ENCODE measurements at regions not wholly inside any gene's neighbourhood (a gene's known extent, or its start where the extent isn't known, plus 50 kb on each side); places are given as distances from the start of the nearest gene placed in this dataset.
A peak's percentile ranks its signal among the peaks of the same experiment; 100 is the strongest.
"Not testable (repeated sequence)": the region's sequence is repeated elsewhere in the genome, so short reads cannot be mapped to it uniquely, and the experiment has no call there.

GRCh38 chr4:100340512-100341485, 150.5 kb upstream of the DDIT4L start:
- no peaks in the 10 kb centered on the region for H3K9me2 ChIP-seq (replicated peaks; ENCODE audit: insufficient read depth, low read length)
- no peak overlapping the region for H3K4me2 ChIP-seq (ENCODE audit: low read depth, low read length, poor library complexity, severe bottlenecking)
- H3K36me3 ChIP-seq (ENCODE audit: insufficient read depth, low read length): no peaks in the 10 kb centered on the region
- no peaks in the 10 kb centered on the region for H3K79me2 ChIP-seq (ENCODE audit: low read length)
- no peaks in the 10 kb centered on the region for H4K20me1 ChIP-seq (ENCODE audit: insufficient read depth, low read depth, low read length)
- H3K9ac ChIP-seq (ENCODE audit: low read length): no peak overlapping the region
- DNase-seq: no peak
- no peak overlapping the region for H2AFZ ChIP-seq (ENCODE audit: low read length)
- no peak overlapping the region for H3K4me3 ChIP-seq (ENCODE audit: low read length)
- H3K9me3 ChIP-seq (ENCODE audit: low read length): no peaks in the 10 kb centered on the region
- H3K27me3 ChIP-seq (ENCODE audit: low read length): no peaks in the 10 kb centered on the region
- H3K4me1 ChIP-seq (ENCODE audit: low read length): no peaks in the 10 kb centered on the region
- H3K27ac ChIP-seq (ENCODE audit: low read length): no peak overlapping the region

DNA sequence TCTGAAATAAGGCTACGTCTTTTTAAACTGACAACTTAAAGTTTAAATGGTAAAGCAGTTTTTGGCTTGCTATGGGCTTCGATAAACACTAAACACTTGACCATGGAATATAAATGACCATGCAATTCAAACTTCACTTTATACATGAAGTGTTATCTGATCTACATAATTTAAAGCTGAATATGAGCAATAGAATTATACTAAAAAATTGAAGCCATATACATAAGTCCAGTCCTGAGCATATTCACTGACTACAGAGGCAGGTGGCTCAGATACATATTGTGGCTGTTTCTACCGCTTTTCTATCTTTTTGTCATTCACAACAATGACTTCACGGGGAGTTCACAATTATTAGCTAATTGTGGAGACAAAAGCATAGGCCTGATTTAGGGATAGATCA, 149.6 kb upstream of the DDIT4L start:
- Histone ChIP-seq H3K9ac (ENCODE audit: low read length) (no peak overlapping the region), H3K9me2 (replicated peaks; ENCODE audit: insufficient read depth, low read length) (no peaks in the 10 kb centered on the region), H3K4me1 (ENCODE audit: low read length) (no peaks in the 10 kb centered on the region), H3K79me2 (ENCODE audit: low read length) (no peaks in the 10 kb centered on the region), H3K27ac (ENCODE audit: low read length) (no peak overlapping the region), H3K4me2 (ENCODE audit: low read depth, low read length, poor library complexity, severe bottlenecking) (no peak overlapping the region), H3K36me3 (ENCODE audit: insufficient read depth, low read length) (no peaks in the 10 kb centered on the region), H2AFZ (ENCODE audit: low read length) (no peak overlapping the region), H3K4me3 (ENCODE audit: low read length) (no peak overlapping the region), H3K9me3 (ENCODE audit: low read length) (no peaks in the 10 kb centered on the region), H3K27me3 (ENCODE audit: low read length) (no peaks in the 10 kb centered on the region), H4K20me1 (ENCODE audit: insufficient read depth, low read depth, low read length) (no peaks in the 10 kb centered on the region)
- DNase-seq: no peak

DNA sequence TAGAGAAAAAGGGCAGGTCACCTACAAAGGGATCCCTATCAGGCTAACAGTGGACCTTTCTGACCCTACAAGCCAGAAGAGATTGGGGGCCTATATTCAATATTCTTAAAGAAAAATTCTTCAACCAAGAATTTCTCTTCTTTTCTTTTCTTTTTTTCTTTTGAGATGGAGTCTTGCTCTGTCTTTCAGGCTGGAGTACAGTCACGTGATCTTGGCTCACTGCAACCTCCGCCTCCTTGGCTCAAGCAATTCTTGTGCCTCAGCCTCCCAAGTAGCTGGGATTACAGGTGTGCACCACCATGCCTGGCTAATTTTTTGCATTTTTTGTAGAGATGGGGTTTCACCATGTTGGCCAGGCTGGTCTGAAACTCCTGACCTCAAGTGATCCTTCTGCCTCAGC, 143.2 kb upstream of the DDIT4L start:
- not testable (repeated sequence) for H4K20me1 ChIP-seq (ENCODE audit: insufficient read depth, low read depth, low read length); H3K36me3 ChIP-seq (ENCODE audit: insufficient read depth, low read length); H3K27ac ChIP-seq (ENCODE audit: low read length); H3K4me3 ChIP-seq (ENCODE audit: low read length); H3K9me2 ChIP-seq (replicated peaks; ENCODE audit: insufficient read depth, low read length); H3K9ac ChIP-seq (ENCODE audit: low read length); H2AFZ ChIP-seq (ENCODE audit: low read length); H3K9me3 ChIP-seq (ENCODE audit: low read length); H3K79me2 ChIP-seq (ENCODE audit: low read length); H3K27me3 ChIP-seq (ENCODE audit: low read length); DNase-seq; H3K4me1 ChIP-seq (ENCODE audit: low read length); H3K4me2 ChIP-seq (ENCODE audit: low read depth, low read length, poor library complexity, severe bottlenecking)

GRCh38 chr4:100317032-100317864, 127.0 kb upstream of the DDIT4L start:
- H4K20me1 ChIP-seq (ENCODE audit: insufficient read depth, low read depth, low read length): no peaks in the 10 kb centered on the region
- H3K4me1 ChIP-seq (ENCODE audit: low read length): no peaks in the 10 kb centered on the region
- H3K4me2 ChIP-seq (ENCODE audit: low read depth, low read length, poor library complexity, severe bottlenecking): no peak overlapping the region
- H3K36me3 ChIP-seq (ENCODE audit: insufficient read depth, low read length): no peaks in the 10 kb centered on the region
- no peaks in the 10 kb centered on the region for H3K79me2 ChIP-seq (ENCODE audit: low read length)
- no peak overlapping the region for H2AFZ ChIP-seq (ENCODE audit: low read length)
- no peaks in the 10 kb centered on the region for H3K9me3 ChIP-seq (ENCODE audit: low read length)
- H3K9ac ChIP-seq (ENCODE audit: low read length): no peak overlapping the region
- H3K9me2 ChIP-seq (replicated peaks; ENCODE audit: insufficient read depth, low read length): no peaks in the 10 kb centered on the region
- H3K27me3 ChIP-seq (ENCODE audit: low read length): no peaks in the 10 kb centered on the region
- no peak overlapping the region for H3K27ac ChIP-seq (ENCODE audit: low read length)
- H3K4me3 ChIP-seq (ENCODE audit: low read length): no peak overlapping the region
- no peak for DNase-seq

DNA sequence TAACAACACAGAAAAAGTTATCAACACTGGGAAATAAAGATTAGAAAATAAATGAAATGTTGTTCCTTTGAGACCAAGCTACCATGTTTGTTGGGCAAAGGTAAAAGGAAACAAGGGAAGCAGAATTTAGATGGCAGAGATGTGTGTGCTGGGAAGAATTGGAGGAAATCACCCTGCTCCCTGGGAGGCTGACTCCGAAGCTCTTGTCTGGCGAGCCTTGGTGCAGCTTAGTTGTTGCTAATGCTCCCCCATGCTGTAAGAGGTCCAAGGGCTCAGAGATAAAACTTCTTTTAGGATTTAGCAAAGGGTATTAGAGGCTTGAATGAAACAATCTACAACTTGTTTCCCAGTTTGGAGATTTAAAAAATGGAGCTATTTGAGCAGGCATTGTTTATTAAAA, 123.8 kb upstream of the DDIT4L start:
- Histone ChIP-seq H3K27me3 (ENCODE audit: low read length) (no peaks in the 10 kb centered on the region), H3K36me3 (ENCODE audit: insufficient read depth, low read length) (no peaks in the 10 kb centered on the region), H3K4me2 (ENCODE audit: low read depth, low read length, poor library complexity, severe bottlenecking) (no peak overlapping the region), H4K20me1 (ENCODE audit: insufficient read depth, low read depth, low read length) (no peaks in the 10 kb centered on the region), H3K4me3 (ENCODE audit: low read length) (no peak overlapping the region), H3K9ac (ENCODE audit: low read length) (no peak overlapping the region), H3K79me2 (ENCODE audit: low read length) (no peaks in the 10 kb centered on the region), H2AFZ (ENCODE audit: low read length) (no peak overlapping the region), H3K4me1 (ENCODE audit: low read length) (no peaks in the 10 kb centered on the region), H3K27ac (ENCODE audit: low read length) (no peak overlapping the region), H3K9me2 (replicated peaks; ENCODE audit: insufficient read depth, low read length) (no peaks in the 10 kb centered on the region), H3K9me3 (ENCODE audit: low read length) (no peaks in the 10 kb centered on the region)
- no peak for DNase-seq

DNA sequence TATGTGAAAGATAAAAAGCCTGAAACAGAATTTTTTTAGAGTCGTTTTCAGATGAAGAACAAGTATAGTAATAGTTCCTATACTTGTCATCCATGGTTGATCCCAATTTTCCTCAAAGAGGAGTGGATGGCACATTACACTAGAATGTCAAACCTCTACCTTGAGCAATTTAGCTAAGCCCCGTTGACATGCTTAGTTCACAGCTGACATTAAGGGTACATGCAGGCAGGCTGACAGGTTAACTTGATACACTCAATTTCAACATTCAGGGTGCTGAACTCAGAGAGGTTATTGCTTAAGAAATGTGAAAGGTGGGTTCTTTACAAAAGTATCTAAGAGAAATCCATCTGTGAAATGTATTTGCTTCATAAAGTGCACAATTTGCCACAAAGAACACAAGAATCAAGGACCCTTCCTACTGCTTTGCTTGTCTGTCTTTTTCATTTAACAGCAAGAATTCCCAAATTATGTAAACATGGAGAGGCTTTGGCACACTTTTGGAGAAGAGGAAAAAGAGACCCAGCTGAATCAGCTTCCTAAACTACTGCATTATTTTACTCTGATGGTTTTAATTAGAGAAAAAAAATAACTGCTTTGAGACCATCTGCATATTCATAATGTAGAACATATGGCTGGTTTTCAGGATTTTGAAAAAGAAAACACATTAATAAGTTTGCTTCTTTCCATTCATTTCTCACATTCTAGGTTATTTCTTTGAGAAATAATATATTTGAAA, 122.5 kb upstream of the DDIT4L start:
- Histone ChIP-seq H3K9ac (ENCODE audit: low read length) (no peak overlapping the region), H3K27ac (ENCODE audit: low read length) (no peak overlapping the region), H3K4me2 (ENCODE audit: low read depth, low read length, poor library complexity, severe bottlenecking) (no peak overlapping the region), H3K27me3 (ENCODE audit: low read length) (no peaks in the 10 kb centered on the region), H3K9me2 (replicated peaks; ENCODE audit: insufficient read depth, low read length) (no peaks in the 10 kb centered on the region), H3K4me1 (ENCODE audit: low read length) (no peaks in the 10 kb centered on the region), H2AFZ (ENCODE audit: low read length) (no peak overlapping the region), H3K79me2 (ENCODE audit: low read length) (no peaks in the 10 kb centered on the region), H3K4me3 (ENCODE audit: low read length) (no peak overlapping the region), H3K36me3 (ENCODE audit: insufficient read depth, low read length) (no peaks in the 10 kb centered on the region), H4K20me1 (ENCODE audit: insufficient read depth, low read depth, low read length) (no peaks in the 10 kb centered on the region), H3K9me3 (ENCODE audit: low read length) (no peaks in the 10 kb centered on the region)
- no peak for DNase-seq

- Histone ChIP-seq H3K36me3 (ENCODE audit: insufficient read depth, low read length) (no peaks in the 10 kb centered on the region), H2AFZ (ENCODE audit: low read length) (no peak overlapping the region), H3K4me1 (ENCODE audit: low read length) (no peaks in the 10 kb centered on the region), H3K9ac (ENCODE audit: low read length) (no peak overlapping the region), H3K79me2 (ENCODE audit: low read length) (no peaks in the 10 kb centered on the region), H3K27ac (ENCODE audit: low read length) (no peak overlapping the region), H3K9me3 (ENCODE audit: low read length) (no peaks in the 10 kb centered on the region), H4K20me1 (ENCODE audit: insufficient read depth, low read depth, low read length) (no peaks in the 10 kb centered on the region), H3K9me2 (replicated peaks; ENCODE audit: insufficient read depth, low read length) (no peaks in the 10 kb centered on the region), H3K4me2 (ENCODE audit: low read depth, low read length, poor library complexity, severe bottlenecking) (no peak overlapping the region), H3K27me3 (ENCODE audit: low read length) (no peaks in the 10 kb centered on the region), H3K4me3 (ENCODE audit: low read length) (no peak overlapping the region)
- DNase-seq: peak; percentile 45
These were observed 120.9 kb upstream of the DDIT4L start for GRCh38 chr4:100311181-100311580.

- Histone ChIP-seq H3K9me3 (ENCODE audit: low read length) (no peaks in the 10 kb centered on the region), H3K4me1 (ENCODE audit: low read length) (no peaks in the 10 kb centered on the region), H3K4me2 (ENCODE audit: low read depth, low read length, poor library complexity, severe bottlenecking) (no peak overlapping the region), H3K9ac (ENCODE audit: low read length) (no peak overlapping the region), H3K27ac (ENCODE audit: low read length) (no peak overlapping the region), H2AFZ (ENCODE audit: low read length) (no peak overlapping the region), H4K20me1 (ENCODE audit: insufficient read depth, low read depth, low read length) (no peaks in the 10 kb centered on the region), H3K36me3 (ENCODE audit: insufficient read depth, low read length) (no peaks in the 10 kb centered on the region), H3K27me3 (ENCODE audit: low read length) (no peaks in the 10 kb centered on the region), H3K4me3 (ENCODE audit: low read length) (no peak overlapping the region), H3K79me2 (ENCODE audit: low read length) (no peaks in the 10 kb centered on the region), H3K9me2 (replicated peaks; ENCODE audit: insufficient read depth, low read length) (no peaks in the 10 kb centered on the region)
- no peak for DNase-seq
These were observed 115.8 kb upstream of the DDIT4L start for GRCh38 chr4:100306018-100306417.

Data from Karpas-422 (cell line).